ENCODE measurements at regions not wholly inside any gene's neighbourhood (a gene's known extent, or its start where the extent isn't known, plus 50 kb on each side); places are given as distances from the start of the nearest gene placed in this dataset.

GRCh38 chr3:150041877-150042276 is 71.2 kb upstream of the PFN2 start:
- no peak for TF ChIP-seq CTCF (IDR thresholded peaks at IDR 0.05)

DNA sequence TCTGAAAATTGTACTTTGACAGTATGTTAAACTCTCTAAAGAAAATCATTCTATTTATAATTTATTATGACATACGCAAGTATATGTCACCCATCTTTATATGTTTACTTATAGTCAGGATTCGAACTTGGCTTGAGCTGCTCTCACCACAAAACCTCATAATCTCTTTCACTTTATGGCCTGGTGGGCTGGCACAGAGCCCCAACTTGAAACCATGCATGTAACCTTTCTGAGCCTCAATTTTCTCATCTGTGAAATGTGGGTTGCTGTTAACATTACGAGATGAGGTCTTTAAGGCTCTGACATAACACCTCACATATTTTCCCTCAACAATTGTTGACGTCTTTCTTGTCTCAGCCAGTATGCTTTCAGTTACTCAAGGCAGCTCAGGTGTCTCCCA is 69.4 kb upstream of the PFN2 start:
- no peak for TF ChIP-seq CTCF (IDR thresholded peaks at IDR 0.05)

GRCh38 chr3:150038830-150039229 is 68.1 kb upstream of the PFN2 start:
- no peak for TF ChIP-seq CTCF (IDR thresholded peaks at IDR 0.05)

DNA sequence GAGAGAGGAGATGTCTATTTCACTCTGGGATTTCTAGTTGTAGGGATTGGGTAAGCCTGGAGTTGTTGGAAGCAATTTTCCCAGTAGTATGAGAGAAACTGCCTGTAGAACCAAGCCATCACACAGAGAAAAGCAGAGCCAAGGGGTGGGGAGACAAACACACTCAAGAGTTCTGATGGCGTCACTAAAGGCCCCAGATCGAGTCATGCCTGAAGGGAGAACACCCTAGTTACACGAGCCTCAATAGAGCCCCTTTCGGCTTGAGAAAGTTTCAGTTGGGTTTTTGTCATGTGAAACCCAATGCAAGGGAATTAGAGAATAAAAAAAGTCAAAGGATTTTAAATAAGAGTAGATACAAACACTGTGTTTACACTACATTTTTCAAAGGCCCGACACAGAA is 66.1 kb upstream of the PFN2 start:
- no peak for TF ChIP-seq CTCF (IDR thresholded peaks at IDR 0.05)

GRCh38 chr3:150035910-150036612 is 65.4 kb upstream of the PFN2 start:
- TF ChIP-seq CTCF (IDR thresholded peaks at IDR 0.05) = no peak

- TF ChIP-seq CTCF (IDR thresholded peaks at IDR 0.05) = no peak
These were observed 64.6 kb upstream of the PFN2 start for GRCh38 chr3:150035301-150035779.

GRCh38 chr3:150033721-150034120 is 63.0 kb upstream of the PFN2 start:
- no peak for TF ChIP-seq CTCF (IDR thresholded peaks at IDR 0.05)

- no peak for TF ChIP-seq CTCF (IDR thresholded peaks at IDR 0.05)
These were observed 60.1 kb upstream of the PFN2 start for GRCh38 chr3:150030841-150031240.

All from LNCAP (cell line).